ENCODE measurements at regions not wholly inside any gene's neighbourhood (a gene's known extent, or its start where the extent isn't known, plus 50 kb on each side); places are given as distances from the start of the nearest gene placed in this dataset.

GRCh38 chr4:134463771-134464170, 262.2 kb upstream of the PABPC4L start:
- Histone ChIP-seq H3K27me3 (ENCODE audit: insufficient read depth, low read depth) (no peaks in the 10 kb centered on the region), H3K4me3 (IDR thresholded peaks at IDR 0.05; ENCODE audit: insufficient read depth, low read depth, low read length) (no peak overlapping the region), H3K9ac (no peak overlapping the region), H3K4me2 (no peak overlapping the region), H3K36me3 (ENCODE audit: insufficient read depth) (no peaks in the 10 kb centered on the region), H3K79me2 (ENCODE audit: insufficient read depth, low read depth) (no peaks in the 10 kb centered on the region), H2AFZ (ENCODE audit: low read depth) (no peak overlapping the region), H4K20me1 (ENCODE audit: insufficient read depth) (no peaks in the 10 kb centered on the region), H3K27ac (no peak overlapping the region), H3K4me1 (ENCODE audit: low read depth, poor library complexity, severe bottlenecking) (no peaks in the 10 kb centered on the region)
- TF ChIP-seq, protein P1, sequence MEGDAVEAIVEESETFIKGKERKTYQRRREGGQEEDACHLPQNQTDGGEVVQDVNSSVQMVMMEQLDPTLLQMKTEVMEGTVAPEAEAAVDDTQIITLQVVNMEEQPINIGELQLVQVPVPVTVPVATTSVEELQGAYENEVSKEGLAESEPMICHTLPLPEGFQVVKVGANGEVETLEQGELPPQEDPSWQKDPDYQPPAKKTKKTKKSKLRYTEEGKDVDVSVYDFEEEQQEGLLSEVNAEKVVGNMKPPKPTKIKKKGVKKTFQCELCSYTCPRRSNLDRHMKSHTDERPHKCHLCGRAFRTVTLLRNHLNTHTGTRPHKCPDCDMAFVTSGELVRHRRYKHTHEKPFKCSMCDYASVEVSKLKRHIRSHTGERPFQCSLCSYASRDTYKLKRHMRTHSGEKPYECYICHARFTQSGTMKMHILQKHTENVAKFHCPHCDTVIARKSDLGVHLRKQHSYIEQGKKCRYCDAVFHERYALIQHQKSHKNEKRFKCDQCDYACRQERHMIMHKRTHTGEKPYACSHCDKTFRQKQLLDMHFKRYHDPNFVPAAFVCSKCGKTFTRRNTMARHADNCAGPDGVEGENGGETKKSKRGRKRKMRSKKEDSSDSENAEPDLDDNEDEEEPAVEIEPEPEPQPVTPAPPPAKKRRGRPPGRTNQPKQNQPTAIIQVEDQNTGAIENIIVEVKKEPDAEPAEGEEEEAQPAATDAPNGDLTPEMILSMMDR (conservative IDR thresholded peaks at IDR 0.05; ENCODE audit: low read depth, low read length), result no peak

- Histone ChIP-seq H3K4me1 (ENCODE audit: low read depth, poor library complexity, severe bottlenecking) (no peaks in the 10 kb centered on the region), H3K79me2 (ENCODE audit: insufficient read depth, low read depth) (no peaks in the 10 kb centered on the region), H3K27ac (no peak overlapping the region), H3K4me2 (no peak overlapping the region), H3K27me3 (ENCODE audit: insufficient read depth, low read depth) (no peaks in the 10 kb centered on the region), H3K9ac (no peak overlapping the region), H2AFZ (ENCODE audit: low read depth) (no peak overlapping the region), H3K4me3 (IDR thresholded peaks at IDR 0.05; ENCODE audit: insufficient read depth, low read depth, low read length) (no peak overlapping the region), H3K36me3 (ENCODE audit: insufficient read depth) (no peaks in the 10 kb centered on the region), H4K20me1 (ENCODE audit: insufficient read depth) (no peaks in the 10 kb centered on the region)
- TF ChIP-seq, protein P1 (conservative IDR thresholded peaks at IDR 0.05; ENCODE audit: low read depth, low read length), result no peak
These were observed 225.2 kb upstream of the PABPC4L start for GRCh38 chr4:134426821-134427220.

- Histone ChIP-seq H3K9ac (no peak overlapping the region), H3K4me3 (IDR thresholded peaks at IDR 0.05; ENCODE audit: insufficient read depth, low read depth, low read length) (no peak overlapping the region), H2AFZ (ENCODE audit: low read depth) (no peak overlapping the region), H3K36me3 (ENCODE audit: insufficient read depth) (no peaks in the 10 kb centered on the region), H3K79me2 (ENCODE audit: insufficient read depth, low read depth) (no peaks in the 10 kb centered on the region), H3K4me2 (no peak overlapping the region), H4K20me1 (ENCODE audit: insufficient read depth) (no peaks in the 10 kb centered on the region), H3K27ac (no peak overlapping the region), H3K27me3 (ENCODE audit: insufficient read depth, low read depth) (no peaks in the 10 kb centered on the region), H3K4me1 (ENCODE audit: low read depth, poor library complexity, severe bottlenecking) (no peaks in the 10 kb centered on the region)
- TF ChIP-seq, protein P1 (conservative IDR thresholded peaks at IDR 0.05; ENCODE audit: low read depth, low read length), result no peak
These were observed 224.2 kb upstream of the PABPC4L start for GRCh38 chr4:134425756-134426155.

- no peaks in the 10 kb centered on the region for H3K36me3 ChIP-seq (ENCODE audit: insufficient read depth)
- TF ChIP-seq, protein P1 (conservative IDR thresholded peaks at IDR 0.05; ENCODE audit: low read depth, low read length), result no peak
- no peak overlapping the region for H2AFZ ChIP-seq (ENCODE audit: low read depth)
- H3K79me2 ChIP-seq (ENCODE audit: insufficient read depth, low read depth), result no peaks in the 10 kb centered on the region
- H3K4me1 ChIP-seq (ENCODE audit: low read depth, poor library complexity, severe bottlenecking), result no peaks in the 10 kb centered on the region
- H4K20me1 ChIP-seq (ENCODE audit: insufficient read depth), result no peaks in the 10 kb centered on the region
- H3K9ac ChIP-seq, result no peak overlapping the region
- no peak overlapping the region for H3K4me2 ChIP-seq
- H3K27ac ChIP-seq, result no peak overlapping the region
- no peaks in the 10 kb centered on the region for H3K27me3 ChIP-seq (ENCODE audit: insufficient read depth, low read depth)
- no peak overlapping the region for H3K4me3 ChIP-seq (IDR thresholded peaks at IDR 0.05; ENCODE audit: insufficient read depth, low read depth, low read length)
These were observed 221.2 kb upstream of the PABPC4L start for GRCh38 chr4:134422776-134423175.
